ENCODE measurements at regions not wholly inside any gene's neighbourhood (a gene's known extent, or its start where the extent isn't known, plus 50 kb on each side); places are given as distances from the start of the nearest gene placed in this dataset.

DNA sequence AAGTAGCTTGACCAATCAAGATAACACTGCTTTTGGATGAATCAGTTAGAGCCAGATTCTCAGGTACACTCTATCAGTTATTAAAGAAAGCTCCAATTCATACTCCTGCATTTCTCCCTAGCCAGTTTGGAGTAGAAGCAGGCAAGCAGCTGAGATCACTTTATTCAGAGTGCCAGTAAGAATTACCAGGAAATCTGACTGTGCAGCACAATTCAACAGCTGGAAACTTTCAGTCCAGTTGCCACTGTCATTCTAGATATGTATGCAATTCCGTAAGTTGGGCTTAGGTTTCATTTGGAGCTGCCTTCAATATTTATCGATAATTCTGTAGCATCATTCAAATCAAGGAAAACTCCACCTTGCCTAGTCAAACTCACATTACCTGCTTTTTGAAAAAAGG lies 2625.6 kb upstream of the PCDH20 start:
- Histone ChIP-seq H3K9me3 (no peaks in the 10 kb centered on the region), H3K27ac (no peak overlapping the region), H3K4me3 (no peak overlapping the region), H3K27me3 (replicated peaks; ENCODE audit: insufficient read depth) (no peaks in the 10 kb centered on the region), H3K36me3 (no peaks in the 10 kb centered on the region), H3K4me1 (replicated peaks) (no peaks in the 10 kb centered on the region)
- intact Hi-C loops (cut with DNase I): no loop called here
- TF ChIP-seq POLR2AphosphoS5 (IDR thresholded peaks at IDR 0.05) (no peak), POLR2A (IDR thresholded peaks at IDR 0.05) (no peak)
- TF ChIP-seq, protein P1, sequence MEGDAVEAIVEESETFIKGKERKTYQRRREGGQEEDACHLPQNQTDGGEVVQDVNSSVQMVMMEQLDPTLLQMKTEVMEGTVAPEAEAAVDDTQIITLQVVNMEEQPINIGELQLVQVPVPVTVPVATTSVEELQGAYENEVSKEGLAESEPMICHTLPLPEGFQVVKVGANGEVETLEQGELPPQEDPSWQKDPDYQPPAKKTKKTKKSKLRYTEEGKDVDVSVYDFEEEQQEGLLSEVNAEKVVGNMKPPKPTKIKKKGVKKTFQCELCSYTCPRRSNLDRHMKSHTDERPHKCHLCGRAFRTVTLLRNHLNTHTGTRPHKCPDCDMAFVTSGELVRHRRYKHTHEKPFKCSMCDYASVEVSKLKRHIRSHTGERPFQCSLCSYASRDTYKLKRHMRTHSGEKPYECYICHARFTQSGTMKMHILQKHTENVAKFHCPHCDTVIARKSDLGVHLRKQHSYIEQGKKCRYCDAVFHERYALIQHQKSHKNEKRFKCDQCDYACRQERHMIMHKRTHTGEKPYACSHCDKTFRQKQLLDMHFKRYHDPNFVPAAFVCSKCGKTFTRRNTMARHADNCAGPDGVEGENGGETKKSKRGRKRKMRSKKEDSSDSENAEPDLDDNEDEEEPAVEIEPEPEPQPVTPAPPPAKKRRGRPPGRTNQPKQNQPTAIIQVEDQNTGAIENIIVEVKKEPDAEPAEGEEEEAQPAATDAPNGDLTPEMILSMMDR (IDR thresholded peaks at IDR 0.05): no peak
- 77% methylated on average over 2 of the region's 2 CpGs for WGBS
- no peak for DNase-seq (ENCODE audit: low spot score)

DNA sequence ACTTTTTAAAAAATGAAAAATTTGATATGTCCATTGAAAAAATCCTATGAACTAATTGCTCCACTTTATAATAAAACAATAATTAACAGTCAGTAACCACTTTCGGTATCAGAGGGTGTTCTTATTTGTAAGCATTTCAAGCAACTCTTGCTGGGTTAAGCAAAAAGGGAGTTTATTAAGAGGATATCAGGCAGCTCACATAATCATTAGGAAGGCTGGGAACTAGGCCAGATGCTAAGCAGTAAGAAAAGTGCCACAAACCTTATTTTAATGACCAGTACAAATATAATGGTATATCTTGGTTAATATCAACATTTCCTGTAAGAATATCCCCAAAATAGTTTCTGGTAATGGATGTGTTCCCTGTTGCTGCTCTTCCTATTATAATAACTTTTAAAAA lies 2618.3 kb upstream of the PCDH20 start:
- no peak overlapping the region for H3K27ac ChIP-seq
- H3K27me3 ChIP-seq (replicated peaks; ENCODE audit: insufficient read depth): no peaks in the 10 kb centered on the region
- intact Hi-C loops (cut with DNase I): no loop called here
- no peak overlapping the region for H3K4me3 ChIP-seq
- DNase-seq (ENCODE audit: low spot score): no peak
- no peaks in the 10 kb centered on the region for H3K4me1 ChIP-seq (replicated peaks)
- H3K9me3 ChIP-seq: no peaks in the 10 kb centered on the region
- WGBS: 92% methylated on average over 1 of the region's 1 CpG
- TF ChIP-seq, protein P1 (IDR thresholded peaks at IDR 0.05): no peak
- TF ChIP-seq POLR2AphosphoS5 (IDR thresholded peaks at IDR 0.05) (no peak), POLR2A (IDR thresholded peaks at IDR 0.05) (no peak)
- H3K36me3 ChIP-seq: no peaks in the 10 kb centered on the region

DNA sequence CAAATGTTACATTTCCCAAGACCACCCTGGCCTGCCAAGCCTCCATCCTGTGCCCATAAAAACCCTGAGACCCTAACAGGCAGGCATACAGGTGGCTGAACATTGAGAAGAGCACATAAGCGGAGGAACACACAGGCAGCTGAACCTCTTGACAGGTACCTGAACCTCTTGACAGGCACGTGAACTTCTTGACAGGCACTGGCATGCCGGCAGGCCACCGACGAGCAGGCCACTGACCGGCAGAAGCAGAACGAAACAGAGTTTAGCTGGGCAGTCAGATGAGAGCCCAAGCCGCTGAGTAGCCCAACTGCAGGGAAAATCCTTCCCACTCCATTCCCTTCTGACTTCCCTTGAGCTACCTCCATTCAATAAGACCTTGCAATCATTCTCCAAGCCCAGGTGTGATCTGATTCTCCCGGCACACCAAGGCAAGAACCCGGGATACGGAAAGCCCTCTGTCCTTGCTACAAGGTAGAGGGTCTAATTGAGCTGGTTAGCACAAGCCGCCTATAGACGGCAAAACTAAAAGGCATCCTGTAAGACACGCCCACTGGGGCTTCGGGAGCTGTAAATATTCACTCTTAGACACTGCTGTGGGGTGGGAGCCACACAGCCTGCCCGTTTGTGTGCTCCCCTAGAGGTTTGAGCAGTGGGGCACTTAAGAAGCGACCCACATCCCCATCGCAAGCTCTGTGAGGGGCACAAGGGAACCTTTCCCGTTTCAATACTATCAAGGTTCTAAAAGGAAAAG lies 2613.9 kb upstream of the PCDH20 start:
- TF ChIP-seq POLR2AphosphoS5 (IDR thresholded peaks at IDR 0.05): no peak
- TF ChIP-seq, protein P1 (IDR thresholded peaks at IDR 0.05): no peak
- no peak for TF ChIP-seq POLR2A (IDR thresholded peaks at IDR 0.05)
- H3K27ac ChIP-seq: no peak overlapping the region
- WGBS: 85% methylated on average over 19 of the region's 19 CpGs
- no peaks in the 10 kb centered on the region for H3K9me3 ChIP-seq
- no peaks in the 10 kb centered on the region for H3K4me1 ChIP-seq (replicated peaks)
- no peak overlapping the region for H3K4me3 ChIP-seq
- no peaks in the 10 kb centered on the region for H3K27me3 ChIP-seq (replicated peaks; ENCODE audit: insufficient read depth)
- DNase-seq (ENCODE audit: low spot score): no peak
- intact Hi-C loops (cut with DNase I): no loop called here
- H3K36me3 ChIP-seq: no peaks in the 10 kb centered on the region

DNA sequence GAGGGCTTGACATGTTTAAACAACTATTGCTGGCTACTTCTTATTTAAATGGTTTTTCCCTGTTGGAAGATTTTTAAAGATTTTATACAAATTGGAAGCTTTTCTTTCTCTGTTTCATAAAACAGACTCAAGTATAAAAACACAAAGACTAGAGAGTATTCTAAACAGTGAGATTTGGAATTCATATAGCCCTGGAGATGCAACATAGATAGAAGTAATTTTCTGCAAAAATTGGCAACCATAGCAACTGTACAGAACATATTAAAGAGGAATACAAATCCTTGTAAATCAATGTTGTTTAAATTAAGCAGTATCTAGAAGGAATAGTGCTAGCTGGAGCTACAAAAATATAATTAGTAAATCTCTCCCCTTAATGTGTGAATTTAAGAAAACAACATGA lies 2612.9 kb upstream of the PCDH20 start:
- no peaks in the 10 kb centered on the region for H3K4me1 ChIP-seq (replicated peaks)
- intact Hi-C loops (cut with DNase I): no loop called here
- TF ChIP-seq POLR2AphosphoS5 (IDR thresholded peaks at IDR 0.05) (no peak), POLR2A (IDR thresholded peaks at IDR 0.05) (no peak)
- TF ChIP-seq, protein P1 (IDR thresholded peaks at IDR 0.05): no peak
- H3K36me3 ChIP-seq: no peaks in the 10 kb centered on the region
- no peak overlapping the region for H3K27ac ChIP-seq
- DNase-seq (ENCODE audit: low spot score): no peak
- H3K4me3 ChIP-seq: no peak overlapping the region
- no peaks in the 10 kb centered on the region for H3K9me3 ChIP-seq
- H3K27me3 ChIP-seq (replicated peaks; ENCODE audit: insufficient read depth): no peaks in the 10 kb centered on the region

DNA sequence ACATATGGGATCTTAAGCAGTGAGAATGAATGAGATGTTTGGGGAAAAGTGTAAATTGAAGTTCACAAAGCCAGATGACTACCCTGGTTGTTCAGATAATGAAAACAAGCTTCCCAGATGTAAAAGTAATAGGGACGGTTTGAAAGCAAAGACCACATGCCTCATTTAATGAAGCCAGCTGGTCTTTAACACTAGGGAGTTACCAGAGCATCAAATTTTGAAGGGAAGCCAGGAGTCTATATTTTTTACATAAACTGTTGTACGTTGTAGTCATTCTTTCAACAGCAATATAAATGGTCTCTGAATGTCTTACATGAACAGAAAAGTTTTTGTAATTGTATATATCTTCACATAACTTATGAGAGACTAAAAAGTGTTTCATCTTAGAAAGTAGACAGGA lies 2604.5 kb upstream of the PCDH20 start:
- Histone ChIP-seq H3K27ac (no peak overlapping the region), H3K36me3 (no peaks in the 10 kb centered on the region), H3K4me3 (no peak overlapping the region), H3K27me3 (replicated peaks; ENCODE audit: insufficient read depth) (no peaks in the 10 kb centered on the region), H3K4me1 (replicated peaks) (no peaks in the 10 kb centered on the region), H3K9me3 (no peaks in the 10 kb centered on the region)
- TF ChIP-seq, protein P1 (IDR thresholded peaks at IDR 0.05): no peak
- no peak for TF ChIP-seq POLR2AphosphoS5 (IDR thresholded peaks at IDR 0.05)
- no peak for TF ChIP-seq POLR2A (IDR thresholded peaks at IDR 0.05)
- WGBS: 58% methylated on average over 2 of the region's 2 CpGs
- DNase-seq (ENCODE audit: low spot score): no peak
- intact Hi-C loops (cut with DNase I): no loop called here

Data from prostate gland (tissue), 2 donors.